ENCODE measurements at regions not wholly inside any gene's neighbourhood (a gene's known extent, or its start where the extent isn't known, plus 50 kb on each side); places are given as distances from the start of the nearest gene placed in this dataset.

GRCh38 chr3:187831125-187832051 lies 86.1 kb upstream of the BCL6 start:
- no peak overlapping the region for H3K27ac Mint-ChIP-seq
- DNase-seq = no peak
- peaks cover 41% of the 10 kb centered on the region for H3K4me1 Mint-ChIP-seq
- H3K36me3 Mint-ChIP-seq (ENCODE audit: low read depth) = peaks cover 11% of the 10 kb centered on the region
- peaks cover 18% of the 10 kb centered on the region for H3K9me3 Mint-ChIP-seq
- intact Hi-C loops (cut with micrococcal nuclease) = no loop called here
- no peaks in the 10 kb centered on the region for H3K27me3 Mint-ChIP-seq
- no peak overlapping the region for H3K4me3 Mint-ChIP-seq

GRCh38 chr3:187832202-187832601 lies 86.9 kb upstream of the BCL6 start:
- Mint-ChIP-seq H3K27ac (no peak overlapping the region), H3K9me3 (peaks cover 13% of the 10 kb centered on the region)
- intact Hi-C loops (cut with micrococcal nuclease) = no loop called here

GRCh38 chr3:187833375-187833774 lies 88.1 kb upstream of the BCL6 start:
- intact Hi-C loops (cut with micrococcal nuclease) = no loop called here
- Mint-ChIP-seq H3K4me3 (no peak overlapping the region), H3K27ac (no peak overlapping the region), H3K9me3 (peaks cover 13% of the 10 kb centered on the region), H3K27me3 (no peaks in the 10 kb centered on the region), H3K4me1 (peaks cover 39% of the 10 kb centered on the region), H3K36me3 (ENCODE audit: low read depth) (peaks cover 9% of the 10 kb centered on the region)
- no peak for DNase-seq

More at GRCh38 chr3:187832202-187832601, 86.9 kb upstream of the BCL6 start:
- Mint-ChIP-seq H3K36me3 (ENCODE audit: low read depth) (peaks cover 7% of the 10 kb centered on the region), H3K27me3 (no peaks in the 10 kb centered on the region), H3K4me3 (no peak overlapping the region), H3K4me1 (peaks cover 41% of the 10 kb centered on the region)
- DNase-seq = no peak

GRCh38 chr3:187833799-187834578 lies 88.7 kb upstream of the BCL6 start:
- peaks cover 13% of the 10 kb centered on the region for H3K9me3 Mint-ChIP-seq
- intact Hi-C loops (cut with micrococcal nuclease) = loop anchor here (1.0 kb wide), 2 partner anchors 27 to 85 kb away; no protein-coding TSS in a partner anchor
- DNase-seq = no peak
- H3K27me3 Mint-ChIP-seq = no peaks in the 10 kb centered on the region
- no peak overlapping the region for H3K4me3 Mint-ChIP-seq
- H3K36me3 Mint-ChIP-seq (ENCODE audit: low read depth) = peaks cover 9% of the 10 kb centered on the region
- H3K27ac Mint-ChIP-seq = peak overlapping the region; percentile 23
- peaks cover 33% of the 10 kb centered on the region for H3K4me1 Mint-ChIP-seq

GRCh38 chr3:187836823-187837770 lies 91.8 kb upstream of the BCL6 start:
- H3K36me3 Mint-ChIP-seq (ENCODE audit: low read depth) = peaks cover 9% of the 10 kb centered on the region
- DNase-seq = no peak
- no peaks in the 10 kb centered on the region for H3K27me3 Mint-ChIP-seq

GRCh38 chr3:187838016-187838540 lies 92.8 kb upstream of the BCL6 start:
- Mint-ChIP-seq H3K27ac (no peak overlapping the region), H3K27me3 (no peaks in the 10 kb centered on the region), H3K4me3 (no peak overlapping the region), H3K4me1 (peaks cover 14% of the 10 kb centered on the region), H3K36me3 (ENCODE audit: low read depth) (peaks cover 9% of the 10 kb centered on the region), H3K9me3 (peaks cover 6% of the 10 kb centered on the region)
- intact Hi-C loops (cut with micrococcal nuclease) = no loop called here
- no peak for DNase-seq

More at GRCh38 chr3:187836823-187837770, 91.8 kb upstream of the BCL6 start:
- no peak overlapping the region for H3K4me3 Mint-ChIP-seq
- peaks cover 6% of the 10 kb centered on the region for H3K9me3 Mint-ChIP-seq
- intact Hi-C loops (cut with micrococcal nuclease) = no loop called here
- H3K27ac Mint-ChIP-seq = no peak overlapping the region
- peaks cover 21% of the 10 kb centered on the region for H3K4me1 Mint-ChIP-seq

- Mint-ChIP-seq H3K36me3 (ENCODE audit: low read depth) (peaks cover 9% of the 10 kb centered on the region), H3K27ac (no peak overlapping the region), H3K9me3 (peaks cover 6% of the 10 kb centered on the region), H3K4me1 (peaks cover 8% of the 10 kb centered on the region), H3K27me3 (no peaks in the 10 kb centered on the region), H3K4me3 (no peak overlapping the region)
- no peak for DNase-seq
- intact Hi-C loops (cut with micrococcal nuclease) = no loop called here
Measured at GRCh38 chr3:187839422-187839821, 94.2 kb upstream of the BCL6 start.

- Mint-ChIP-seq H3K27me3 (no peaks in the 10 kb centered on the region), H3K4me1 (peaks cover 3% of the 10 kb centered on the region), H3K9me3 (no peaks in the 10 kb centered on the region), H3K4me3 (no peak overlapping the region), H3K36me3 (ENCODE audit: low read depth) (peaks cover 2% of the 10 kb centered on the region), H3K27ac (no peak overlapping the region)
- no peak for DNase-seq
- intact Hi-C loops (cut with micrococcal nuclease) = no loop called here
Measured at GRCh38 chr3:187840856-187841255, 95.6 kb upstream of the BCL6 start.

- DNase-seq = no peak
- Mint-ChIP-seq H3K9me3 (no peaks in the 10 kb centered on the region), H3K4me1 (peaks cover 3% of the 10 kb centered on the region), H3K4me3 (no peak overlapping the region), H3K27me3 (no peaks in the 10 kb centered on the region), H3K36me3 (ENCODE audit: low read depth) (peaks cover 2% of the 10 kb centered on the region), H3K27ac (no peak overlapping the region)
- intact Hi-C loops (cut with micrococcal nuclease) = no loop called here
Measured at GRCh38 chr3:187841560-187841959, 96.3 kb upstream of the BCL6 start.

- H3K4me1 Mint-ChIP-seq = peaks cover 3% of the 10 kb centered on the region
- no peak for DNase-seq
- H3K36me3 Mint-ChIP-seq (ENCODE audit: low read depth) = no peaks in the 10 kb centered on the region
- intact Hi-C loops (cut with micrococcal nuclease) = no loop called here
- H3K9me3 Mint-ChIP-seq = no peaks in the 10 kb centered on the region
- no peak overlapping the region for H3K4me3 Mint-ChIP-seq
- H3K27ac Mint-ChIP-seq = no peak overlapping the region
- H3K27me3 Mint-ChIP-seq = no peaks in the 10 kb centered on the region
Measured at GRCh38 chr3:187843654-187844053, 98.4 kb upstream of the BCL6 start.

- Mint-ChIP-seq H3K4me1 (no peaks in the 10 kb centered on the region), H3K4me3 (no peak overlapping the region)
Measured at GRCh38 chr3:187844708-187845107, 99.4 kb upstream of the BCL6 start.

GRCh38 chr3:187845826-187846225 lies 100.6 kb upstream of the BCL6 start:
- H3K27ac Mint-ChIP-seq = no peak overlapping the region
- H3K9me3 Mint-ChIP-seq = peaks cover 7% of the 10 kb centered on the region
- no peaks in the 10 kb centered on the region for H3K27me3 Mint-ChIP-seq
- no peaks in the 10 kb centered on the region for H3K4me1 Mint-ChIP-seq
- no peak for DNase-seq
- H3K4me3 Mint-ChIP-seq = no peak overlapping the region
- H3K36me3 Mint-ChIP-seq (ENCODE audit: low read depth) = peaks cover 3% of the 10 kb centered on the region
- intact Hi-C loops (cut with micrococcal nuclease) = no loop called here

More at GRCh38 chr3:187844708-187845107, 99.4 kb upstream of the BCL6 start:
- no peaks in the 10 kb centered on the region for H3K27me3 Mint-ChIP-seq
- DNase-seq = no peak
- intact Hi-C loops (cut with micrococcal nuclease) = no loop called here
- H3K9me3 Mint-ChIP-seq = no peaks in the 10 kb centered on the region
- H3K36me3 Mint-ChIP-seq (ENCODE audit: low read depth) = no peaks in the 10 kb centered on the region
- H3K27ac Mint-ChIP-seq = no peak overlapping the region

- Mint-ChIP-seq H3K4me1 (peaks cover 7% of the 10 kb centered on the region), H3K9me3 (peaks cover 13% of the 10 kb centered on the region), H3K27me3 (no peaks in the 10 kb centered on the region), H3K36me3 (ENCODE audit: low read depth) (peaks cover 9% of the 10 kb centered on the region), H3K4me3 (no peak overlapping the region), H3K27ac (no peak overlapping the region)
- DNase-seq = no peak
- intact Hi-C loops (cut with micrococcal nuclease) = no loop called here
Measured at GRCh38 chr3:187848401-187848800, 103.1 kb upstream of the BCL6 start.

Data from activated CD4-positive, alpha-beta T cell treated with anti-CD3 and anti-CD28 coated beads, Interleukin-2, amount 10 ng/mL, durations not matched to agents 24 days and 14 days (primary cell).